ENCODE measurements at regions not wholly inside any gene's neighbourhood (a gene's known extent, or its start where the extent isn't known, plus 50 kb on each side); places are given as distances from the start of the nearest gene placed in this dataset.

- no peaks in the 10 kb centered on the region for H3K79me2 ChIP-seq (ENCODE audit: low read length)
- no peaks in the 10 kb centered on the region for H3F3A ChIP-seq (ENCODE audit: low read length, unreplicated experiment)
- H3K4me2 ChIP-seq (ENCODE audit: low read length): no peak overlapping the region
- H3K36me3 ChIP-seq (ENCODE audit: low read depth, low read length): no peaks in the 10 kb centered on the region
- no peaks in the 10 kb centered on the region for H3K9me3 ChIP-seq (ENCODE audit: low read length)
- TF ChIP-seq EZH2 (IDR thresholded peaks at IDR 0.05; ENCODE audit: low read length, unreplicated experiment) (no peak), CTCF (conservative IDR thresholded peaks at IDR 0.05; ENCODE audit: low read depth, low read length) (no peak), EZH2phosphoT487 (IDR thresholded peaks at IDR 0.05; ENCODE audit: borderline replicate concordance, low read length) (no peak)
- intact Hi-C loops (cut with micrococcal nuclease): no loop called here
- no peak for ATAC-seq
- no peak for DNase-seq
- H3K4me1 ChIP-seq (ENCODE audit: insufficient read depth, low read length): no peaks in the 10 kb centered on the region
- ChIA-PET POLR2A (ENCODE audit: unreplicated experiment) (no interaction called here), CTCF (no interaction called here)
- BruUV-seq (replicated peaks): no TSS peak
- H3K27ac ChIP-seq (ENCODE audit: low read length): no peak overlapping the region
- no peaks in the 10 kb centered on the region for H3K27me3 ChIP-seq (ENCODE audit: low read length)
- H2AFZ ChIP-seq (ENCODE audit: low read length): no peak overlapping the region
- no peaks in the 10 kb centered on the region for H3K9me2 ChIP-seq (replicated peaks; ENCODE audit: low read length)
- H4K20me1 ChIP-seq (ENCODE audit: low read length): no peaks in the 10 kb centered on the region
- no peak overlapping the region for H3K9ac ChIP-seq (ENCODE audit: low read length)
- H3K4me3 ChIP-seq (ENCODE audit: low read length): no peak overlapping the region
Measured at GRCh38 chr2:192827735-192828134, 633.0 kb upstream of the TMEFF2 start.

- ATAC-seq (no peak), DNase-seq (no peak)
- no peaks in the 10 kb centered on the region for H4K20me1 ChIP-seq (ENCODE audit: low read length)
- no peak overlapping the region for H2AFZ ChIP-seq (ENCODE audit: low read length)
- H3K4me1 ChIP-seq (ENCODE audit: insufficient read depth, low read length): no peaks in the 10 kb centered on the region
- H3F3A ChIP-seq (ENCODE audit: low read length, unreplicated experiment): no peaks in the 10 kb centered on the region
- no peaks in the 10 kb centered on the region for H3K79me2 ChIP-seq (ENCODE audit: low read length)
- no peak overlapping the region for H3K4me2 ChIP-seq (ENCODE audit: low read length)
- no TSS peak for BruUV-seq (replicated peaks)
- no peaks in the 10 kb centered on the region for H3K36me3 ChIP-seq (ENCODE audit: low read depth, low read length)
- no peaks in the 10 kb centered on the region for H3K9me2 ChIP-seq (replicated peaks; ENCODE audit: low read length)
- no peak overlapping the region for H3K27ac ChIP-seq (ENCODE audit: low read length)
- H3K27me3 ChIP-seq (ENCODE audit: low read length): no peaks in the 10 kb centered on the region
- H3K9me3 ChIP-seq (ENCODE audit: low read length): no peaks in the 10 kb centered on the region
- intact Hi-C loops (cut with micrococcal nuclease): no loop called here
- H3K9ac ChIP-seq (ENCODE audit: low read length): no peak overlapping the region
- no peak for TF ChIP-seq EZH2 (IDR thresholded peaks at IDR 0.05; ENCODE audit: low read length, unreplicated experiment)
- no peak for TF ChIP-seq EZH2phosphoT487 (IDR thresholded peaks at IDR 0.05; ENCODE audit: borderline replicate concordance, low read length)
- no peak for TF ChIP-seq CTCF (conservative IDR thresholded peaks at IDR 0.05; ENCODE audit: low read depth, low read length)
- ChIA-PET POLR2A (ENCODE audit: unreplicated experiment) (no interaction called here), CTCF (no interaction called here)
- no peak overlapping the region for H3K4me3 ChIP-seq (ENCODE audit: low read length)
Measured at GRCh38 chr2:192814376-192814775, 619.6 kb upstream of the TMEFF2 start.

GRCh38 chr2:192813341-192813740 lies 618.6 kb upstream of the TMEFF2 start:
- POLR2A ChIA-PET (ENCODE audit: unreplicated experiment): no interaction called here

More at GRCh38 chr2:192813341-192813740, 618.6 kb upstream of the TMEFF2 start:
- DNase-seq (peak; percentile 36), ATAC-seq (peak; percentile 99)
- H3K9ac ChIP-seq (ENCODE audit: low read length): no peak overlapping the region
- H2AFZ ChIP-seq (ENCODE audit: low read length): no peak overlapping the region
- H3K4me3 ChIP-seq (ENCODE audit: low read length): no peak overlapping the region
- no TSS peak for BruUV-seq (replicated peaks)
- no peaks in the 10 kb centered on the region for H3K27me3 ChIP-seq (ENCODE audit: low read length)
- CTCF ChIA-PET: no interaction called here
- H3K36me3 ChIP-seq (ENCODE audit: low read depth, low read length): no peaks in the 10 kb centered on the region
- H3K9me3 ChIP-seq (ENCODE audit: low read length): no peaks in the 10 kb centered on the region
- H3K79me2 ChIP-seq (ENCODE audit: low read length): no peaks in the 10 kb centered on the region
- H3K4me2 ChIP-seq (ENCODE audit: low read length): no peak overlapping the region
- intact Hi-C loops (cut with micrococcal nuclease): no loop called here
- no peak for TF ChIP-seq EZH2 (IDR thresholded peaks at IDR 0.05; ENCODE audit: low read length, unreplicated experiment)
- TF ChIP-seq EZH2phosphoT487 (IDR thresholded peaks at IDR 0.05; ENCODE audit: borderline replicate concordance, low read length): no peak
- no peak for TF ChIP-seq CTCF (conservative IDR thresholded peaks at IDR 0.05; ENCODE audit: low read depth, low read length)
- H3K27ac ChIP-seq (ENCODE audit: low read length): no peak overlapping the region
- no peaks in the 10 kb centered on the region for H3K9me2 ChIP-seq (replicated peaks; ENCODE audit: low read length)
- H4K20me1 ChIP-seq (ENCODE audit: low read length): no peaks in the 10 kb centered on the region
- H3F3A ChIP-seq (ENCODE audit: low read length, unreplicated experiment): no peaks in the 10 kb centered on the region
- no peaks in the 10 kb centered on the region for H3K4me1 ChIP-seq (ENCODE audit: insufficient read depth, low read length)
